Osteoblast (primary cell): ENCODE measurements at regions not wholly inside any gene's neighbourhood (a gene's known extent, or its start where the extent isn't known, plus 50 kb on each side); places are given as distances from the start of the nearest gene placed in this dataset.
"Not testable (repeated sequence)": the region's sequence is repeated elsewhere in the genome, so short reads cannot be mapped to it uniquely, and the experiment has no call there.

Source experiments
- DNase-seq: peaks from one replicate; pipeline ENCODE4 v3.0.0; 2011; ENCODE audit warnings: low spot score, mixed read lengths; ENCODE audit not compliant: insufficient read length; ENCODE audit errors: missing footprints
- H2AFZ ChIP-seq: 2 replicates; pipeline ENCODE4 v1.6.0; 2011; ENCODE audit warnings: mild to moderate bottlenecking, low read length
- H3K27ac ChIP-seq: 2 replicates; pipeline ENCODE4 v1.5.1; 2011; ENCODE audit warnings: mild to moderate bottlenecking, low read depth, low read length, moderate library complexity
- H3K27me3 ChIP-seq: 2 replicates; pipeline ENCODE4 v1.6.0; 2012; ENCODE audit warnings: mild to moderate bottlenecking, control low read depth, inconsistent platforms, low read length, moderate library complexity; ENCODE audit not compliant: insufficient read depth
- H3K36me3 ChIP-seq: 2 replicates; pipeline ENCODE4 v1.5.1; 2011; ENCODE audit warnings: mild to moderate bottlenecking, low read length, control low read depth, moderate library complexity; ENCODE audit not compliant: insufficient read depth
- H3K4me1 ChIP-seq: 2 replicates; pipeline ENCODE4 v1.5.1; 2011; ENCODE audit warnings: mild to moderate bottlenecking, low read length, control low read depth, moderate library complexity; ENCODE audit not compliant: insufficient read depth
- H3K4me2 ChIP-seq: 2 replicates; pipeline ENCODE4 v1.6.0; 2011; ENCODE audit warnings: mild to moderate bottlenecking, low read length; ENCODE audit not compliant: insufficient read depth
- H3K4me3 ChIP-seq: fragments of 200-600 bp; sonication (generic); 3 replicates; pipeline ENCODE4 v1.5.1; 2012; ENCODE audit warnings: mild to moderate bottlenecking, low read length, inconsistent platforms; ENCODE audit not compliant: insufficient read depth
- H3K79me2 ChIP-seq: 2 replicates; pipeline ENCODE4 v1.6.0; 2012; ENCODE audit warnings: mild to moderate bottlenecking, low read length, control low read depth, inconsistent platforms; ENCODE audit not compliant: insufficient read depth
- H3K9me3 ChIP-seq: 2 replicates; pipeline ENCODE4 v1.5.1; 2011; ENCODE audit warnings: low read depth, low read length, control low read depth
- H4K20me1 ChIP-seq: 2 replicates; pipeline ENCODE4 v1.6.0; 2012; ENCODE audit warnings: mild to moderate bottlenecking, low read length, control low read depth; ENCODE audit not compliant: insufficient read depth
- CTCF ChIP-seq: IDR thresholded peaks from 2 replicates; pipeline ENCODE4 v1.5.1; 2011; ENCODE audit warnings: mild to moderate bottlenecking, low read depth, low read length, moderate library complexity; ENCODE audit errors: extremely low read depth

- peak overlapping the region; percentile 10 for H2AFZ ChIP-seq
- H3K36me3 ChIP-seq, result no peaks in the 10 kb centered on the region
- H3K4me2 ChIP-seq, result no peak overlapping the region
- TF ChIP-seq CTCF, result no peak
- no peaks in the 10 kb centered on the region for H3K9me3 ChIP-seq
- peaks cover 21% of the 10 kb centered on the region for H3K4me1 ChIP-seq
- no peaks in the 10 kb centered on the region for H3K27me3 ChIP-seq
- H4K20me1 ChIP-seq, result no peaks in the 10 kb centered on the region
- no peaks in the 10 kb centered on the region for H3K79me2 ChIP-seq
- no peak overlapping the region for H3K4me3 ChIP-seq
- no peak overlapping the region for H3K27ac ChIP-seq
- DNase-seq, result no peak
Measured at GRCh38 chr10:30697806-30698205, 68.3 kb upstream of the LYZL2 start.

GRCh38 chr10:30697221-30697620, 67.7 kb upstream of the LYZL2 start:
- not testable (repeated sequence) for H3K27me3 ChIP-seq, H3K4me2 ChIP-seq, H3K79me2 ChIP-seq, H4K20me1 ChIP-seq, H2AFZ ChIP-seq, H3K9me3 ChIP-seq, H3K4me3 ChIP-seq, DNase-seq, H3K27ac ChIP-seq, H3K36me3 ChIP-seq
- H3K4me1 ChIP-seq, result peaks cover 25% of the 10 kb centered on the region

GRCh38 chr10:30696416-30697185, 67.0 kb upstream of the LYZL2 start:
- not testable (repeated sequence) for H3K4me3 ChIP-seq, H3K79me2 ChIP-seq, H3K9me3 ChIP-seq, H2AFZ ChIP-seq, H4K20me1 ChIP-seq, DNase-seq, H3K27me3 ChIP-seq, H3K4me2 ChIP-seq, H3K36me3 ChIP-seq
- Histone ChIP-seq H3K4me1 (peaks cover 27% of the 10 kb centered on the region), H3K27ac (peak overlapping the region; percentile 60)

GRCh38 chr10:30695481-30696236, 66.1 kb upstream of the LYZL2 start:
- H3K79me2 ChIP-seq, H3K36me3 ChIP-seq, H3K4me3 ChIP-seq, H3K27me3 ChIP-seq, H4K20me1 ChIP-seq, H3K9me3 ChIP-seq: not testable (repeated sequence)
- Histone ChIP-seq H3K27ac (peak overlapping the region; percentile 60), H3K4me1 (peaks cover 27% of the 10 kb centered on the region), H3K4me2 (peak overlapping the region; percentile 58), H2AFZ (peak overlapping the region; percentile 54)
- peak; percentile 73 for DNase-seq

GRCh38 chr10:30694518-30695228, 65.1 kb upstream of the LYZL2 start:
- Histone ChIP-seq H3K79me2 (no peaks in the 10 kb centered on the region), H3K36me3 (no peaks in the 10 kb centered on the region), H3K27ac (peak overlapping the region; percentile 60), H4K20me1 (no peaks in the 10 kb centered on the region), H3K4me1 (peaks cover 27% of the 10 kb centered on the region), H3K4me3 (no peak overlapping the region), H3K4me2 (no peak overlapping the region), H3K27me3 (no peaks in the 10 kb centered on the region), H3K9me3 (no peaks in the 10 kb centered on the region), H2AFZ (no peak overlapping the region)
- TF ChIP-seq CTCF, result no peak
- DNase-seq, result no peak
